Hepatocyte (in vitro differentiated cells): ENCODE measurements at regions not wholly inside any gene's neighbourhood (a gene's known extent, or its start where the extent isn't known, plus 50 kb on each side); places are given as distances from the start of the nearest gene placed in this dataset.
A peak's percentile ranks its signal among the peaks of the same experiment; 100 is the strongest.

Experiments used
- DNase-seq: peaks from one replicate; pipeline ENCODE4 v3.0.0-alpha.2; 2016; ENCODE audit warnings: low spot score
- H2AFZ ChIP-seq: fragments of 200-600 bp; sonication (generic); 2 replicates; pipeline ENCODE4 v1.6.0; 2016; ENCODE audit warnings: antibody characterized with exemption, mild to moderate bottlenecking
- H3K27ac ChIP-seq: fragments of 200-600 bp; sonication (generic); 2 replicates; pipeline ENCODE4 v1.5.1; 2016; ENCODE audit warnings: mild to moderate bottlenecking
- H3K27me3 ChIP-seq: fragments of 200-600 bp; sonication (generic); 2 replicates; pipeline ENCODE4 v1.6.1; 2016
- H3K36me3 ChIP-seq: fragments of 200-600 bp; sonication (generic); replicated peaks from 2 replicates; pipeline ENCODE4 v1.5.1; 2016; ENCODE audit warnings: low read depth; ENCODE audit not compliant: insufficient read depth
- H3K4me1 ChIP-seq: fragments of 200-600 bp; sonication (generic); 2 replicates; pipeline ENCODE4 v1.5.1; 2016; ENCODE audit warnings: mild to moderate bottlenecking, moderate library complexity; ENCODE audit not compliant: insufficient read depth
- H3K4me2 ChIP-seq: fragments of 200-600 bp; sonication (generic); 2 replicates; pipeline ENCODE4 v1.6.0; 2016
- H3K4me3 ChIP-seq: fragments of 200-600 bp; sonication (generic); 2 replicates; pipeline ENCODE4 v1.5.1; 2016; ENCODE audit warnings: mild to moderate bottlenecking
- H3K79me2 ChIP-seq: fragments of 200-600 bp; sonication (generic); 2 replicates; pipeline ENCODE4 v1.6.0; 2017; ENCODE audit warnings: mild to moderate bottlenecking
- H3K9me2 ChIP-seq: fragments of 200-600 bp; sonication (generic); replicated peaks from 2 replicates; pipeline ENCODE4 v1.6.0; 2017; ENCODE audit warnings: mild to moderate bottlenecking; ENCODE audit not compliant: insufficient read depth
- H3K9me3 ChIP-seq: fragments of 200-600 bp; sonication (generic); 2 replicates; pipeline ENCODE4 v1.5.1; 2016; ENCODE audit warnings: low read depth, mild to moderate bottlenecking
- H4K20me1 ChIP-seq: fragments of 200-600 bp; sonication (generic); 2 replicates; pipeline ENCODE4 v1.6.0; 2016; ENCODE audit warnings: mild to moderate bottlenecking; ENCODE audit not compliant: insufficient read depth, poor library complexity, severe bottlenecking
- EZH2 ChIP-seq: fragments of 200-600 bp; sonication (generic); IDR thresholded peaks from 2 replicates; pipeline ENCODE4 v1.6.1; 2016; ENCODE audit warnings: antibody characterized with exemption, mild to moderate bottlenecking, borderline replicate concordance
- EZH2phosphoT487 ChIP-seq: fragments of 200-600 bp; sonication (generic); IDR thresholded peaks from one replicate; pipeline ENCODE4 v1.6.1; 2018; ENCODE audit warnings: antibody characterized with exemption, mild to moderate bottlenecking, low read depth, moderate library complexity; ENCODE audit not compliant: unreplicated experiment, severe bottlenecking
- WGBS: methylation state at CpG from one replicate; pipeline ENCODE4 v1.1.6; 2016; ENCODE audit warnings: low lambda C conversion rate; ENCODE audit errors: missing lambda C conversion rate; 5-methylcytosine and 5-hydroxymethylcytosine counted together
- TF ChIP-seq, protein P1 (sequence below): fragments of 200-600 bp; sonication (generic); IDR thresholded peaks from 2 replicates; pipeline ENCODE4 v1.5.1; 2016; ENCODE audit warnings: antibody characterized with exemption, mild to moderate bottlenecking; ENCODE audit not compliant: poor library complexity

DNA sequence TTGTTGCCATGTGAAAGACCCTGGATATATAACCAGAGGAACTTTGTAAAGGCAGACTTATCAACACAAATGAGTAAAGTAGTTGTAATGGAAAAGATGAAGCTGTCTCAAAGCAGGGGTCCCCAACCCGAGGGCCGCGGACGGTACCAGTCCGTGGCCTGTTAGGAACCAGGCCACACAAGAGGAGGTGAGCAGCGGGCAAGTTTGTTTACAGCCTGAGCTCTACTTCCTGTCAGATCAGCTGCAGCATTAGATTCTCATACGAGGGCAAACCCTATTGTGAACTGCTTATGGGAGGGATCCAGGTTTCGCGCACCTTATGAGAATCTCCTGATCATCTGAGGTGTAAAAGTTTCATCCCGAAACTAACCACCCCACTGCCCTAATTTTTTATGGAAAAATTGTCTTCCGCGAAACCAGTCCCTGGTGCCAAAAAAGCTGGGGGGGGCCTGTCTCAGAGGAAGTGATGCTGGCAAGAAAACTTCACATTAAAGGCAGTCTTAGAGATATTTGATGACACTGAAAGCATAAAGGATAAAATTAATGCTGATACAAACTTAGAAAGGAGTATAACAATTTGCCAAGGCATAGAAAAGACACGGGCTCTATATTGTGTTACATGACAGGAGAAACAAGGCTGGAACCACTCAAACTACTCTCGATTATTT is 57.5 kb upstream of the MSTN start:
- DNase-seq, result no peak
- Histone ChIP-seq H3K4me2 (peak overlapping the region; percentile 76), H2AFZ (peak overlapping the region; percentile 59), H3K9me2 (no peaks in the 10 kb centered on the region), H3K4me3 (no peak overlapping the region), H3K79me2 (no peaks in the 10 kb centered on the region), H3K27me3 (no peaks in the 10 kb centered on the region), H3K9me3 (no peaks in the 10 kb centered on the region), H3K4me1 (no peaks in the 10 kb centered on the region), H4K20me1 (no peaks in the 10 kb centered on the region), H3K27ac (no peak overlapping the region), H3K36me3 (no peaks in the 10 kb centered on the region)
- TF ChIP-seq EZH2 (no peak), EZH2phosphoT487 (no peak)
- TF ChIP-seq, protein P1, sequence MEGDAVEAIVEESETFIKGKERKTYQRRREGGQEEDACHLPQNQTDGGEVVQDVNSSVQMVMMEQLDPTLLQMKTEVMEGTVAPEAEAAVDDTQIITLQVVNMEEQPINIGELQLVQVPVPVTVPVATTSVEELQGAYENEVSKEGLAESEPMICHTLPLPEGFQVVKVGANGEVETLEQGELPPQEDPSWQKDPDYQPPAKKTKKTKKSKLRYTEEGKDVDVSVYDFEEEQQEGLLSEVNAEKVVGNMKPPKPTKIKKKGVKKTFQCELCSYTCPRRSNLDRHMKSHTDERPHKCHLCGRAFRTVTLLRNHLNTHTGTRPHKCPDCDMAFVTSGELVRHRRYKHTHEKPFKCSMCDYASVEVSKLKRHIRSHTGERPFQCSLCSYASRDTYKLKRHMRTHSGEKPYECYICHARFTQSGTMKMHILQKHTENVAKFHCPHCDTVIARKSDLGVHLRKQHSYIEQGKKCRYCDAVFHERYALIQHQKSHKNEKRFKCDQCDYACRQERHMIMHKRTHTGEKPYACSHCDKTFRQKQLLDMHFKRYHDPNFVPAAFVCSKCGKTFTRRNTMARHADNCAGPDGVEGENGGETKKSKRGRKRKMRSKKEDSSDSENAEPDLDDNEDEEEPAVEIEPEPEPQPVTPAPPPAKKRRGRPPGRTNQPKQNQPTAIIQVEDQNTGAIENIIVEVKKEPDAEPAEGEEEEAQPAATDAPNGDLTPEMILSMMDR, result no peak
- 71% methylated on average over 14 of the region's 14 CpGs for WGBS

DNA sequence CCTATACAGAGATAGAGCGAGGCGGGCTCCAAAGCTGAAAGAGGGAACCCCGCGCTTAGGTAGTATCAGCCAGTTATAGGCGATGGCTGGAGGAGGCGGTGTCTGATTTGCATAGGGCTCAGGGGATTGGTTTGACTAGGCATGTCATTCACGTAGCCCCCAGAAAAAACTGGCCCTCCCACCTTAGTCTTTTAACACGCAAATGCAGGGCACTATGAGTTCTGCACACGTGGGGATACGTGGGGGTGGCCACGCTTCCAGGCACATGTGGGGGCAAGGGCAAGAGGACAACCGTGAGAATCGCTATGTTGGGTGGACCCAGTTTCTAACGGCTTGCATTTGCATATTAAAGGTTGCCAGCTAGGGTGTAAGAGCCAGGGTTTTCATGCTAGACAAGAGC is 56.7 kb upstream of the MSTN start:
- WGBS, result 30% methylated on average over 13 of the region's 14 CpGs
- Histone ChIP-seq H2AFZ (peak overlapping the region; percentile 59), H3K36me3 (no peaks in the 10 kb centered on the region), H3K4me1 (no peaks in the 10 kb centered on the region), H3K4me2 (peak overlapping the region; percentile 76), H3K9me3 (no peaks in the 10 kb centered on the region), H3K4me3 (peak overlapping the region; percentile 48), H3K27me3 (no peaks in the 10 kb centered on the region), H3K9me2 (no peaks in the 10 kb centered on the region), H4K20me1 (no peaks in the 10 kb centered on the region), H3K27ac (no peak overlapping the region), H3K79me2 (no peaks in the 10 kb centered on the region)
- no peak for TF ChIP-seq EZH2phosphoT487
- TF ChIP-seq, protein P1, result no peak
- no peak for TF ChIP-seq EZH2
- DNase-seq, result peak; percentile 16

GRCh38 chr2:190117305-190117704 is 54.8 kb upstream of the MSTN start:
- no peaks in the 10 kb centered on the region for H4K20me1 ChIP-seq
- no peak for DNase-seq
- H3K27ac ChIP-seq, result no peak overlapping the region
- 100% methylated on average over 1 of the region's 1 CpG for WGBS
- no peaks in the 10 kb centered on the region for H3K36me3 ChIP-seq
- H3K4me3 ChIP-seq, result no peak overlapping the region
- no peaks in the 10 kb centered on the region for H3K27me3 ChIP-seq
- H3K9me2 ChIP-seq, result no peaks in the 10 kb centered on the region
- H3K79me2 ChIP-seq, result no peaks in the 10 kb centered on the region
- H3K4me2 ChIP-seq, result no peak overlapping the region
- H3K4me1 ChIP-seq, result no peaks in the 10 kb centered on the region
- TF ChIP-seq, protein P1, result no peak
- TF ChIP-seq EZH2, result no peak
- TF ChIP-seq EZH2phosphoT487, result no peak
- no peaks in the 10 kb centered on the region for H3K9me3 ChIP-seq
- no peak overlapping the region for H2AFZ ChIP-seq
